Stimulated activated naive CD4-positive, alpha-beta T cell (primary cell): ENCODE measurements at regions not wholly inside any gene's neighbourhood (a gene's known extent, or its start where the extent isn't known, plus 50 kb on each side); places are given as distances from the start of the nearest gene placed in this dataset.
"Not testable (repeated sequence)": the region's sequence is repeated elsewhere in the genome, so short reads cannot be mapped to it uniquely, and the experiment has no call there.

ENCODE experiments used
- DNase-seq, 6 experiments: peaks; one replicate each; lab custom pipeline; 2025; lab: John Stamatoyannopoulos, UW

DNA sequence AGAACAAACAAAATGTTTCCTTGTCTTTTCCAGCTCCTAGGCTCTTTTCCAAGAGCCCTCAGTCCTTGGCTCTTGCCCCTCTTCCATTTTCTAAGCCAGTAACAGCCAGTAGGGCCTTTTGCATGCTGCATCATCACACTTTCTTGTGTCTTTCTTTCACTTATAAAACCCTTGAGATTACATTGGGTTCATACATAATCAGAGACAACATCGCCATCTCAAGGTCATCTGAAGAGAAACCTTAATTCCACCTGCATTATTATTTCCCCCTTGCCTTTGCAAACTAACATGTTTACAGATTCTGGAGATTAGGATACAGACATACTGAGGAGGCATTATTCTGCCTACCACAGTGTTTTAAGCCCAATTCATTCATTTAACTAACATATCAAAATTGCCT, 697.3 kb downstream of the TRIB2 start:
- no peak for DNase-seq

DNA sequence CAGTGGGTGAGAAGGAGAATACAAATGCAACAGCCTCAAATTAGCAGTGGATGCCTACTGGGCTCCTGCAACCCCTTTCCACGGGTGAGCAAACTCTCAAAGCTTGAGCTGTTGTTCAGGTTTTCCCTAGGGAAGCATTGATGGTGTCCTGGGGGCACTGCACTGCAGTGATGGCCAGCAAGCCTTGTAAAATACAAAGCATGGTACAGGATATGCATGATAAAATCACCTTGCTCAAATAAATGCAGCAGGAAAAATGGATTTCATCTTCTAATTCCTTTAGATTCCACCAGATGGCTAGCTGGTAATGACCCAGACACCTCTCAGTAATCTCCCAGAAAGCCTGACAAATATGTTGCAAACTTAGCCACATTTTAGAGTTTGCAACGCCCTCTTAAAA, 698.2 kb downstream of the TRIB2 start:
- no peak for DNase-seq

DNA sequence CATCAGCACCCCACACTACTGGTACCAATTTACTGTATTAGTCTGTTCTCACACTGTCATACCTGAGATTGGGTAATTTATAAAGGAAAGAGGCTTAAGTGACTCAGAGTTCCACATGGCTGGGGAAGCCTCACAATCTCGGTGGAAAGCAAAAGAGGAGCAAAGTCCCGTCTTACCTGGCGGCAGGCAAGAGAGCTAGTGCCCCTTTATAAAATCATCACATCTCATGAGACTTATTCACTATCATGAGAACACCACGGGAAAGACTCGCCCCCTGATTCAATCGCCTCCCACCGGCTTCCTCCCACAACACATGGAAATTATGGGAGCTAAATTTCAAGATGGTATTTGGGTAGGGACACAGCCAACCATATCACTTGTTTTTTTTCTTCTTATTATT, 717.2 kb downstream of the TRIB2 start:
- no peak for DNase-seq

DNA sequence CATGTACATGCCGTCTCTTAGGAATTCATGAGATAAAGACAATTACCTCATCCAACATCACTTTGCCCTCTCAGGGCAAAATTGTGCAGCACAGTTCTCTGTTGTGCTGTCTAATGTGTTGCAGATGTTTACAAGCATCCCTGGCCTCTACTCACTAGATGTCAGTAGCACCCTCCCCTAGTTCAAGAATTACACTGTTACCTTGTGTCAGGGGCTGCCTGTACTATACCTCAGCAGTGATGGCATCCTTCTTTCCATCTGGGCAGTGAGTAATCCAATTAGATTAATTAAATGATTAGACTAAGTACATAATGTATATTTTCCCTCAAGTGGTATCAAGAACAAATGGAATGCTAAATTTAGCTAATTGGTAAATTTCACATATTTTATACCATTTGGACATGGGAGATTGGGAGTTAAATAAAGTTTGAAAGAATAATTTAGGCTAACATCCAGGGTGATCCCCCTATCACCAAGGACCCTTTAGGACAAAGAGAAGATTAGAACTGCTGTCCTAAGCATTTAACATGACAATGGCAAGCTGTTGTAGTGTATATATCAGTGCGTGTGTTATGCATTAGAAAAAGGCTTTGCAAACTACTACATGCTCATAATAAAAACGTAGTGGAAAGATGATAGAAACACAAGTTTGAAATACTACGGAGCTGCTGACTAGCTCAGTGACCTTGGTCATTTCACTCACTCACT, 727.0 kb downstream of the TRIB2 start:
- DNase-seq, result not testable (repeated sequence)

DNA sequence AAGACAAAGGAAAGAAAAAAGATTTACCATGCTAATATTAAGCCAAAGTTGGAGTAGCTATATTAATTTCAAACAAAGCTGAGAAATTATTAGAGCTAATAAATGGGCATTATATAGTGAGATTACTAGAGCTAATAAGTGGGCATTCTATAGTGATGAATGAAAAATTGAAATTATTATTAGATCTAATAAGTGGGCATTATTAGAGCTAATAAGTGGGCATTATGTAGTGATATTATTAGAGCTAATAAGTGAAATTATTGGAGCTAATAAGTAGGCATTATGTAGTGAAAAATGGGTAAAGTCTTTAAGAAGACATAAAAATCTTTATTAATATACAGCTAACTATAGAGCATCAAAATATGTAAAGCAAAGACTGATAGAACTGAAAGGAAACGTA, 745.7 kb downstream of the TRIB2 start:
- DNase-seq, result no peak

DNA sequence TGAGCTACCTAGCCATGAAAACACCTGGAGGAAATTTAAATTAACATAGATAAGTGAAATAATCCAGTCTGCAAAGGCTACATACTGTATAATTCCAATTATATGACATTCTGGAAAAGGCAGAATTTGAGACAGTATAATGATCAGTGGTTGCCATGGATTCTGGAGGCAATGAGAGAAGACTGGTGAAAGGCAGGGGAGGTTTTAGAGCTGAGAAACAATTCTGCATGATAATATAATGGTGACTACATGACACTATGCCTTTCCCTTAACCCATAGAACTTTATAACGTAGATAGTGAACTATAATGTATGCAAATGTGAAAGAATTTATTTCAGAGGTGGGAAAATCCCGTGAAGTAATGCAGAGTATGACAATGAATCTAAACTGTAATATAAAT, 749.3 kb downstream of the TRIB2 start:
- no peak for DNase-seq

DNA sequence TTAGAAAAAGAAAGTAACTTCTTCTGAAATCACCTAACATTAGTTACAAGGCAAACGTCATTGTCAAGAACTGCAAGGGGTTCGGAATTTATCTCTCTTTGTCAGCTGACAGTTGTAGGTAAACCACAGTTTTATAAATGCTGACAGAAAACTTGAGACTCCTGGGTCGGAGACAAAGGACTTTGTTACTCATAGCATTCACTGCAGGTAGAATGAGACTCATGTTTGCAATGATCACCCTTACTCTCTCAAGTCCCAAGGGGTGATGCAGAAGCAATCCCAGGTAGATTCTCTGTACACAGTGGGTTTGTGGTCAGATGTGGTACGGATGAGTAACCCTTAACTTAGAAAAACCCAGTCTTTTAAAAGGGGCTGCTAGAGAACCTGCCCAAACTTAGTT, 757.8 kb downstream of the TRIB2 start:
- no peak for DNase-seq

DNA sequence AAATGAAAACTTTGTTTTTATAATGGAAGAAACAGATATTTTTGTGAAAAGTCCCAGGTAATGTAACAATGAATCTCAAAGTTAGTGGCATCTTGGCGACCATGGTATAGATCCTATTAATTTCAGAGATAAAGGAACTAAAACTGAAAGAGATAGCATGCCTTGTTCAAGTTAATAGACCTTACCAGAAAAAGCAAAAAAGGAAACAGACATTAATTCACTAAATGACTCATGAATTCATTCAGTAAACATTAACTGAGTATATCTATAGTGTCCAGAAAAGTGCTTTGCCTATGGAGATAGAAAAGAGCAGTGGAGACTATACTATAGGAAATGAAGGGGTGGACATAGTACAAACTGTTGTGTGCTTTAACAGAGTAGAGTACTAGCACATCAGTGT, 763.3 kb downstream of the TRIB2 start:
- DNase-seq, result no peak

DNA sequence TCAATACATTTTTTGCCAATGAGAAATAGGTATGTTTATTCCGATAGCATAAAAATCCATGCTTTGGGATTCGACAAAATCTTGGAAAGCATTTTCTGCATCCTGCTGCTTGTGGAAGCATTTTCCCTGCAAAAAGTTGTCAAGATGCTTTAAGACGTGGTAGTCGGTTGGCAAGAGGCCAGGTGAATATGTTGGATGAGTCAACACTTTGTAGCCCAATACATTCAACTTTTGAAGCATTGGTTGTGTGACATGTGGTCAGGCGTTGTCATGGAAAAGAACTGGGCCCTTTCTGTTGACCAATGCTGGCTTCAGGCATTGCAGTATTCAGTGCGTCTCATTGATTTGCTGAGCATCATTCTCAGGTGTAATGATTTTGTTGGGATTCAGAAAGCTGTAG, 764.5 kb downstream of the TRIB2 start:
- no peak for DNase-seq

DNA sequence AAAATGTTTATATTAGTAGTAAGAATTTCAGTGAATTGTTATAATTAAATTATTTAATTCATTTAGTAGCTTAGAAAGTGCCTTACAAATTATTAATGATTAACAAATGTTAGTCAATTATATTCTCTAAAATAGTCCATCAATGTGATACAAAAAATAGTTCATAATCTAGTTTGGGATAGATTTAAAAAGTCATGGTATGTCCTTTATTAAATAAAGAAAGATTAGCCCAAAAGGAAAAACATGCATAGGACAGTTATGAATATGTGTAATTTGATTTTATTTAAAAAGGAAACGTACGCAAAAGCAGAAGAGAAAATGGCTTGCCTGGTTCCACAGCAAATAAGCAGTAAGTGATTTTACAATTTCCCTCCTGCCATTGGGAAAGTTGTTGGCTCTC, 768.5 kb downstream of the TRIB2 start:
- no peak for DNase-seq

DNA sequence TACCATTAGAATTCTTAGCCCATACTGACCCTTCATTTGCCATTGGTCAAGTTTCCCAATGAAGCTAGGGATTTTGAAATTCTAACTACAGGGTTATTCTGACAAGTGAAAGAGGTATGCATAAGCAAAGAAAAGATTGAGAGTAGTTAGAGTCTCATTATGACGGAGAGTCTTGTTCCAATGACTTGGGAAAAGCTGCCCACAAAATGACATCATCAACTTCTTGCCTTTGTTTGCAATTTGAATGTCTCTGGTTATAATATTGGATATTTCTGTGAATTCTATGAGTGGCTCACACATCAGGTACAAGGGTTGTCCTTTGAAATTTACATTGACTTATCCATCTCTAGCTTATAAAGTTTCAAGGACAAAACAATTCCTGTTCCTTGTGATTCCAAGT, 772.2 kb downstream of the TRIB2 start:
- no peak for DNase-seq

DNA sequence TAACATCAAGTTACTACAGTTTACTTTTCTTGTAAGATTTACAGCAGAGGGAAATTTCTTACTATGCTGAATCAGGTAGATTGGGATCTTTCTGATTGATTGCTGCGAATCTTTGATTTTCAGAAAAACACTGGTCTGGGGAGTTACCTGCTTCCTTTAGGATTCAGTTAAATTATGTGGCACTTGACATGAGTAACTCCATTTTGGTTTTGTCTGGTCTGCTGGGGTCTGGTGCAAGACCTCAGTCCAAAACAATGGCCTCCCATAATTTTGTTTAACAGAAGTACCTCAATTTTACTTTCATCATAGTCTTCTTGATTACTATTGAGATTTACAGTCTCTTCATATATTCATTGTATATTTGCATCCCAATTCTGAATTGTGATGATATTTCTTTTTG, 775.5 kb downstream of the TRIB2 start:
- DNase-seq, result no peak

DNA sequence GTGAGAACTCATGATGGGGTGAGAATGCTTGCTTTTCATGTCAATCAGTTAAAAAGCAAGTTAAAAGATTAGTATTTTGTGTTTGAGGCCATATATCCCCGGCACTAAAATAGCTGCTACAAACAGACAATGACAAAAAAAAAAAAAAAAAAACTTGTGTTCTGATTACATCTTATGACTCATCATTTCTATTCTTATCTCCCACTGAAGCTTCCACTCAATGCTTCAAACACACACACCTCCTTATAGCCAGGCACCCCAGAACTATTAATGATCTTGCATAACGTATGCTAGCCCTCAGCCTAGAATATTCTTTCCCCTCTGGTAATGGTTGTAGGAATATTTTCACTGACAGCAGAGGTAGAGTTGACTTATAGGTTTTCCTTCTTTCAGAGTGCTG, 778.3 kb downstream of the TRIB2 start:
- no peak for DNase-seq

DNA sequence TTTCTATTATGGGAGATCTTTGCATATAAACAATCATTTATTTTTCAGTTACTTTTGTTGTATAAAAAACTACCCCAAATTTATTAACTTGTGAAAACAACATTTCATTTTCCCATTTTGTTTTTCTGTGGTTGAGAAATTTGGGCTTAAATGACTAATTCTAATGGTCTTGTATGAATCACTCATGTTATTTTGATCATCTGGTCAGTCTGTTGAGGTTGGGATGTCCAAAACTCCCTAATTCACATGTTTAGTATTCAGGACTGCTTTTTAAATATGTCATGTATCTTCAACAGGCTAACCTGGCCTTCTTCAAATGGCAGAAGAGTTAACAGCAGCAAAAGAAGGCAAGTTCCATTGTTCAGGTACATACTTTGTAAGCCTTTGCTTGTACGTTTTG, 788.1 kb downstream of the TRIB2 start:
- DNase-seq, result no peak

DNA sequence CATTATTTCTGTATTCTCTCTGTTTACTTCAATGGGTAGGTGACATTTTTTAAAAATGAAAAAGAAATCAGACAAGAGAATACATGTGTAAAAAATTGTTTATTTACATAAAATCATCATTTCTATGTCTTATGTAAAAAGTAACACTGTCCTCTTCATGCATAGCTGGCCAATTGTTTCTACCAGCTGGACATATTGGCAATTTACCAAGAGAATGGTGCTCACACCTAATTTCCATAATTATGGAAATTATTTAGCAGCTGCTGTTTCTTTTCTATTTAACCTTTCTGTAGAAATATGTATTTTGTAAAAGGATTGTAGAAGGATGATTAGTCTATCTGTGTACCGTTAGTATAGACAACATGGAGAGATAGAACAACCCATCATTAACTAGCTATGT, 791.9 kb downstream of the TRIB2 start:
- no peak for DNase-seq

DNA sequence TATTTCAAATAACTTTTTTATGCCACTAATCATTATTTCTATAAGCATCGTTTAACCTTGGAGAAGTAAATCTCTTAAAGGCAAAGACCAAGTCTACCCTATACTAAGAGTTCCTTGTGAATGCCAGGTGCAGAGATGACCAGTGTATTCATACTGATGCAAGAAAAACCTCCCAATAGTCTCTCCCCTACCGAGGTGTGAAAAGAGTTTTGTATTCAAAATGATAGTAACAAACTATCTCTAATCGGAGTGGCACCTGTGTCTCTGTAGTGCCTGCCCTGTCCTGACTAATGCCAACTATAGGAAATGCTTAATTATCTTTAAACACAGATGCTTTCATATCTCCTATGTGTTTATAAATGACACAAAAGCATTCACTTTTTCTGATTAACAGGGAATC, 798.5 kb downstream of the TRIB2 start:
- DNase-seq, result no peak

DNA sequence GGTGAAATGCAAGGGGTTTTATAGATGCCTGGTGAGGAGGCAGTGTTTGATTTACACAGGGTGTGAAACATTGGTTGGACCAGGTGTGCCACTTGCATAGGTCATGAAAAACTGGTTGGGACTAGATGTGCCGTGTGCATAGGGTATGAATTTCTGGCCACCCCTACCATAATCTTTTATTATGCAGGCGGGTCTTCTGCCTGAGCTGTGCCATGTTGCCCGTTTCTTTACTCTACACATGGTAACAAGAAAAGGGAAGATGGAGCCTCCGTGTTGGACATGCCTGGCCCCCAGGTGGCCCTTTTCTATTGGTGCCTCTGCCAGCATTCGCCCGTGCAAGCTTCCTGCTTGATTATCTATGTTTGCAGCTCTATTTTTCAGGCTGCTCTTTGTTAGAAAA, 805.4 kb downstream of the TRIB2 start:
- DNase-seq, result no peak

DNA sequence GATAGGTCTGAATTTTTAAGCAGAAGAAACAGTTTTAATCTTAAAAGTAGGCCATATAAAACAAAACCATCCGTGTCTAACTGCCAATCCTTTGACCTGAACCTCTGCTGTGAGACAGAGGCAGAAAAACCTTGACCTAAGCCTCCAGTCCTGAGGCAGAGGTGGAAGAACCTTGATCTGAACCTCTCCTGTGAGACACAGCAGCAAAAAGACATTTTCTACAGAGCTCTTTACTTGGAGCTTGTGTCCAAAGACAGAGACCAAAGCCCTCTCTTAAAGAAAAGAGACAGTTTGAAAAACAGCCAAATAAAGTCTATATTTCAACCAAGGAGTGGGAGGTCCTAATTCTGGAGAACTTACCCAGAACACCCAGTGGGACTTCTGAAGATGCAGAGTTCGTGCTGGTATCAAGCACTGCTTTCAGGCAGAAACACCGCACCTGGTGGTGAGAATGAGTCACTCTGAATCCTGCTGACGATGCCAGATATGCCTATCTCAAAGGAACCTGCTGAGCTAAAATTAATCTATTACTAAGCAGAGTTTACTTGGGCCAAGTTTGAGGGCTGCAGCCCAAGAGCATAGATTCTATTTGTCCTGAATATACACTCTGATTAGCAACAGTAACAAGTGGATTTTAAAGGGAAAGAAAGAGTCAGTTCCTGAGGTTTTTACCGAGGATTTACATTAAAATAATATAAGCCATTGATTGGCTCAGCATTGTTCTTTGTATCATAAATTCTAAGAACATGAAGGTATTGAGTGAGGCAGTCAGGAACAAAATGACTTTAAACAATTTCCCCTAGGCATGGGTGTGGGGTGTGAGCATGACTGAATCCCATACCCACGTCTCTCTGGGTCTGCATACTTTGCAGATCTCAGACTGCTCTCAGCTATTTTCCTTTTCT, 806.4 kb downstream of the TRIB2 start:
- DNase-seq, result no peak

DNA sequence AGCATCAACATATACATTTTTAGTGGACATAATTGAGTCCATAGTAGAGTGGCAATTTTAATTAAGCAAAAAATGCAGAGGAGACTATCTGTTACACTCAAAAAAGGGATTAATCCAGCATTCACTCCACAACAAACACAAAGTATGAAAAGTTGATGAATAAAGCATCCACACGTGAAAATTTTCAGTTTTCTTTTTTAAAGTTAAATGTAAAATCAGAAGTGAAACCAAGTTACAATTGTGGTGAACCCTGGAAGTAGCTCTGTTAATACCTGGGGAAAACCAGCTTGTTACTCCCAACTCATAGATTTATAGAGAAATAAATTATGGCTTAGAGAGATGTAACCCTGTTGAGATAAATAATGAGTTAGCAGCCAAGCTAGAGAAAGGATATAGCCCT, 807.8 kb downstream of the TRIB2 start:
- no peak for DNase-seq

DNA sequence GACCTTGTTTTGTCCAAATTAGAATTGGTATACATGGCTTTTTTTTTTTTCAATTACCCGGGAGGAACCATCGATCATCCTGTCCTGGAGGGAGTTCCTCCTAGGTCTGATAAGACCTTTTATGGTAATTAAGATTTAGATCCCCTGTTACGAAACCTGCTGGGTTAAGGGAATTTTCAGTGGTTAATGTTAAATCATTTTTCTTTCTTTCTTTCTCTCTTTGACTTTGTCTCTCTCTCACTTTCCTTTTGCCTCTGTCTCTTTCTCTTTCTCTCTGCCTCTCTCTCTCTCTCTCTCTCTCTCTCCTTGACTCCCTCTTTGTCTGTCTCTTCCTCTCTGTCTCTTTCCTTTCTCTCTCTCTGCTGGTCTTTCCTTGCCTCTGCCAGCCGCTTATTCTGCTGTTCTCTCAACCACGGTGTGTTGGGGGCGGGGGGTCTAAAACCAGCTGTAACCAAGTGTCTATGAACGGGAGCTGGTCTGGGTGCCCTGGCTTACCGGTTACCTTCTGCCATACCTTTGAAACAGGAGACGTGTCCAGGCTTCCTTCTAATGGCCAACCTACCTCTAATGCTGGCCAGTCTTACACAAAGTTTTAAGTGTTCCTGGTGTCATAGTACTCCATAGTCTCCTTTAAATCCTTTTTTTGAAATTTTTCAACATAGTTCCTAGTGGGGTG, 815.1 kb downstream of the TRIB2 start:
- not testable (repeated sequence) for DNase-seq

DNA sequence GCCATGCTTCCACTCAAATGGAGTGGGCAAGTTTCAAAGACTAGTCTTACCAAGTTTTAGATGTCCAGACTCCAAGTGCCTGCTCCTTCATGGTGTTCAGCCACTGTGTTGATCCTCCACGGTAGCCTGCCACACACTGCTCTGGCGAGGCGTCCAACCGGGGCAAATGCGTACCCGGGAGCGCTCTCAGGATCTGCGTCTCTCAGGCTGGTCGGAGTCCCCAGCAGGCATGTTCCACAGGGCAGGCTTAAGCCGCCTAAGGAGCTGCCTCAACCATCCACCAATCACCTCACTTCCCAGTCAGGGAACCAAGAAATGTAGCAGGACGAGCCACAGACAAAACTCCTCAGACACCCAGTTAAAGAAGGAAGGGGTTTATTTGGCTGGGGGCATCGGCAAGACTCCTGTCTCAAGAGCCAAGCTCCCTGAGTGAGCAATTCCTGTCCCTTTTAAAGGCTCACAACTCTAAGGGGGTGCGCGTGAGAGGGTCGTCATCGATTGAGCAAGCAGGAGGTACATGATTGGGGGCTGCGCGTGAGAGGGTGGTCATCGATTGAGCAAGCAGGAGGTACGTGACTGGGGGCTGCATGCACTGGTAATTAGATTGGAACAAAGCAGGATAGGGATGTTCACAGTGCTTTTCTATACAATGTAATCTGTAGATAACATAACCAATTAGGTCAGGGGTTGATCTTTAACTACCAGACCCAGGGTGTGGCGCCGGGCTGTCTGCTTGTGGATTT, 816.2 kb downstream of the TRIB2 start:
- DNase-seq, result not testable (repeated sequence)

DNA sequence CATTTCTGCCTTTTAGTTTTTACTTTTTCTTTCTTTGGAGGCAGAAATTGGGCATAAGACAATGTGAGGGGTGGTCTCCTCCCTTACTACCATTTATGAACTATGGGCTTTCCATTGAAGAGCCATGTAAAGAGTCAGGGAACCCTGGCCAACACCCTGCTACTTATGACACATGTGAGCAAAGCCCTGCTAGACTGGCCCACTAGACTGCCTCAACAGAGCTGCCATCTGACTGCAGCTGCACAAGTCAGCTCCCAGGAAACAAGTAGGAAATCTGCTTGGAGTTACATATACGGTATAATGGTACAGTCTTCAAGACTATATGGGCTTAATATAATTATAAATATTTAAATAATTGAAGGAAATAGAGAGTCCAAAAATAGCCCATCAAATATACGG, 816.8 kb downstream of the TRIB2 start:
- DNase-seq, result no peak
